Left cardiac atrium (tissue), 4 donors: ENCODE measurements at regions not wholly inside any gene's neighbourhood (a gene's known extent, or its start where the extent isn't known, plus 50 kb on each side); places are given as distances from the start of the nearest gene placed in this dataset.
A peak's percentile ranks its signal among the peaks of the same experiment; 100 is the strongest.

Experiments
- ATAC-seq, 2 donors: fragments of 200-7000 bp; cut with Tn5 transposase; one replicate each; pipeline ENCODE4 v1.9.1; 2020; ENCODE audit warnings: mild to moderate bottlenecking in 2 of 2, moderate library complexity in 2 of 2
- DNase-seq: peaks from one replicate; pipeline ENCODE4 v3.0.0-alpha.2; 2020
- intact Hi-C, 2 donors: fragments of 100-400 bp; cut with DNase I; formaldehyde crosslinking; loops; one replicate each; pipeline versions ENCODE4 v1.14.1 to v1.15.1; 2022 to 2023
- donor health status: DM: no; HTN: yes; CAD: no.
- donor health status: DM: no; HTN: yes; CAD: no; lungs with severe emphysema.
- donor health status: DM: yes; HTN: yes; CAD: no.
- donor health status: Dilated cardiomyopathy.

GRCh38 chr3:44030687-44031305 lies 210.9 kb upstream of the TOPAZ1 start:
- DNase-seq: no peak
- ATAC-seq: no peak
- intact Hi-C loops: no loop called here

GRCh38 chr3:44031387-44032380 lies 210.0 kb upstream of the TOPAZ1 start:
- intact Hi-C loops: no loop called here
- no peak for ATAC-seq
- DNase-seq: no peak

DNA sequence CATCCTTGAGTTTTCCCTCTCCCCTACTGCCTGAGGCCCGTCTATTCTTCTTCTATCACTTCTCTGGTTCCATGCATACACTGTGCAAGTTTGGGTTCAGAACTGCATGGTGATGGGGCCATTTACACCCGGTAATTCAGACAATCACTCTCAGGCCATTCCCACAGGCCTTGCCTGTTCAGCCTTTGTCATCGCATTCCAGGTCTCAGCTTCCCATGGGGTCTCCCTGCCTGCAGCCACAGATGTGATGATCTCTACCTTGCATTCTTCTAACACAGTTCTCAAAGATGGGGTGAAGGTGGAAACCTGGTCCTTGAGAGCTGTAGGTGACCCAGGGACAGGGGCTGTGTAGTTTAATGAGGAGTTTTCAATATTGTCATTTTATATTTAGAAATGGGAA lies 209.2 kb upstream of the TOPAZ1 start:
- no peak for DNase-seq
- ATAC-seq: no peak
- intact Hi-C loops: no loop called here

GRCh38 chr3:44033123-44033522 lies 208.6 kb upstream of the TOPAZ1 start:
- ATAC-seq (no peak), DNase-seq (no peak)
- intact Hi-C loops: no loop called here

- peak in 1 of 2 donors; percentile 60 for ATAC-seq
- DNase-seq: no peak
- intact Hi-C loops: no loop called here
Measured at GRCh38 chr3:44036850-44037249, 204.8 kb upstream of the TOPAZ1 start.

DNA sequence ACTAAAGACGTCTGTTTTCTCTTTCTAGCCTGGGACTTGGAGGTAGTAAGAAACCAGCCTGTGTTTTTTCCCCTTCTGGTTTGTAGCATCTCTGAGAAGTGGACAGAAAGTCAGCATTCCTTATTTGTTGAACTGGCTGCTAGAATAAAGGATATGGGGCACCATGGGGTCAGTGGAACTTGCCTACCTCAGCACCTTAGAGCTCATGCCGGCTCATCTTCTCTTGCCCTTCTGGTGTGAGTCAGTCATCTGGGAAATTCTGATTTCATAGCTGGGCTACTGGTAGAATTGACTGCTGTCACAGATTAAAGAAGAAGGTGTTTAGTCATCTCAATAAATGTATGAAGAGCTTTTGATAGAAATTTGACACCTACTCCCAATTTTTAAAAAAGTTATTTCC lies 202.7 kb upstream of the TOPAZ1 start:
- intact Hi-C loops: no loop called here
- no peak for ATAC-seq
- DNase-seq: no peak

- no peak for ATAC-seq
- DNase-seq: no peak
- intact Hi-C loops: no loop called here
Measured at GRCh38 chr3:44041726-44042125, 200.0 kb upstream of the TOPAZ1 start.

DNA sequence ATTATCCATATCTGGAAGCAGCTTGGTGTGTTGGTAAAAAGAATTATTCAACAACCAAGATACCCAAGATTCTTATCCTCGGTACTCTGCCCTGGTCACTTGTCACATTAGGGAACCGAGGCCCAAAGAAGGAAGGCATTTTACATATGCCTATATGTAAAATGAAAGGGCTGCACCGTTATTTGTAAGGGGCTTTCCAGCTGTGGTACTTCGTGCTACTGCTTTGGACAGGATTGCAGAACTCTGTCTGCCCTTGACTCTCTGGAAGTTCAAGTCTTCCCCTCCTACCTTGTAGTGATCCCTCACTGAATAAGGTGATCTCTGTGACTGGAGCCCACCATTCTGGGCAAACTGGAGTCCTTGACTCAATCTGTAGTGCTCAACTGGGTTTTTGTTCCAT lies 198.9 kb upstream of the TOPAZ1 start:
- DNase-seq (no peak), ATAC-seq (no peak)
- intact Hi-C loops: no loop called here

- intact Hi-C loops: no loop called here
- DNase-seq (peak; percentile 30), ATAC-seq (no peak)
Measured at GRCh38 chr3:44045476-44046275, 196.0 kb upstream of the TOPAZ1 start.

DNA sequence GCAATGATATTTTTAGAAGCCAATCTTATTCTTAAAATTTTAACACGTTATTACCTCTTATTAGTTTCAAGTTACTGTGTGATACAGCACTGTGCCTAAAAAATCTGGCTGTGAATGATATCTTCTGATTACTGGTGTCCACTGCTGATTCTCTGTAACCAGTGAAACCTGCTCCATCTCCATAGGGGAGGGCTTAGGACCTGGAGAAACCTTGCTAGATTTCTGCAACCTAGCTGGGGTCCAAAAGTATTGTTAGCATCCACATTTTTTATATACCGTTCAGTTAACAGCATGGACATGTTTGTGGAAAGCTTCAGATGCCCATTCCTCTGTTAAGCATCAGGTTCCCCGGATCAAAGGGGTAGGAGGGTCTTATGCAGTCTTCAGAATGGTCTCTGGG lies 193.9 kb upstream of the TOPAZ1 start:
- DNase-seq (no peak), ATAC-seq (no peak)
- intact Hi-C loops: no loop called here

DNA sequence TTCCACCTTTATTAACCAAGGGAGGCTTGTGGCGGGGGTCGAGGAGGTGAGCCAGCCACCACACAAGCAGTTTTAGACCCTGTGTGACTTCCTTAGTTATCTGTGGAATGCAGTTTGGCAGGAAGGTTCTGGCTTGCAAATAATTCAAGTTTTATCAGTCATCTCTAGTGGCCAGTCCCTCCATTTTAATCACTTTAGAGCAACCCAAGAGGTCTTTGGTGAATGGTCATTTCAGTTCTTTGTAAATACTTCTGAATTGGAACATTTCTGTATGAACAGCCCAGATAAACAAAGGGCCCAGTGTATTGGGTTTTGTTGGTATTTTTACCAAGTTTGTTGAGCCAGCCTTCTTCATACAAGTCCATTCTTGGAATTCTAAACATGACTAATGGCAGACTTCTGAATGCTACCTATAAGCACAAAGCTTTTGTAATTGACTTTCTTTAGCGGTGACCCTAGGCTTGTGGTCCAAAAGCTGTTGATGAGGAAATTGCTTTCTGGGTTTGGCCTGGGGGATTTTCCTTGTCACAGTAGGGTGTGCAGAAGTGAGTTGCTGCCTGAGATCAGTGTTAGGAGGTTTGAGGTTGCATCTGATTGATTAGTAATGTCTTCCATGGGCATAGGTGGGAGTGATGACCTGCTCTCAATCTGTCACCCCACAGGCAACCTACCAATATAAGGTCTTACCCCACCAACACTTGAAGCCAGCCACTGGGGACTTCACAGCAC lies 193.3 kb upstream of the TOPAZ1 start:
- ATAC-seq: no peak
- intact Hi-C loops: no loop called here

DNA sequence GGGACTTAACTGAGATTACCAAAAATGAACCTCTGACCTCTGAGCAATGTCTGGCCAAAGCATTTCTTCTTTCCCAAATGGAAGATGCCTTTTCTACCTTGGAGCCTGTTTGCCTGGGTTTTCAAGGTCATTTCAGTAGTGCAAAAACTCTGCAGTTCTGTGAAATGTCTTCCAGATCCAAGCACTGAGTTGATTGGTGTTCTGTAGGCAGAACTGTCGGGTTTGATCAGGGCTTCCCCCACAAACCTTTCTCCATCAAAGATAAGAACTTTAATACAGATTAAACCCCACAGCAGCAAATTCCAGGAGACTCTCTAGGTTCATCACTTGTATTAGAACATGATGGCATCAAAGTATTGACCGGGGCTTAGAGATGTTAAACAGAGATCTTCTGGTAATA lies 192.7 kb upstream of the TOPAZ1 start:
- intact Hi-C loops: no loop called here
- DNase-seq: no peak
- no peak for ATAC-seq

More for the DNA sequence above, 193.3 kb upstream of the TOPAZ1 start:
- DNase-seq: no peak

DNA sequence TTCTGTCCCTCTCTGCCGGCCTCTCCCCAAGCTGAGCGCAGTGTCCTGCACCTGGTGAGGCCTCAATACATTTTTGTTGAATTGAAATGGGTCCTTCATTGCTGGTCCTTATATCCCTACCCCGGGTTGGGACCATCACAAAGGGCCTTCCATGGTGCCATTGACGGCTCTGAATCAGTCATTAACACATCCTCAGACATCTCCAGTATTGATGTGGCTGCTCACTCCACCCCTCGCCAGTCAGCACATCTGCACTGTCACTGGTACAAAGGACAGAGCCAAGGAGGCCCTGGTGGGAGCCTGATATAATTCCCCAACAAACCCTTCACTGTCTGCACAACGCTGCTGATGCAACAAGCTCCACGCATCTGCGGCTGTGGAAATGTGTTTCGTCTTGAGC lies 191.6 kb upstream of the TOPAZ1 start:
- DNase-seq: no peak
- no peak for ATAC-seq
- intact Hi-C loops: no loop called here

DNA sequence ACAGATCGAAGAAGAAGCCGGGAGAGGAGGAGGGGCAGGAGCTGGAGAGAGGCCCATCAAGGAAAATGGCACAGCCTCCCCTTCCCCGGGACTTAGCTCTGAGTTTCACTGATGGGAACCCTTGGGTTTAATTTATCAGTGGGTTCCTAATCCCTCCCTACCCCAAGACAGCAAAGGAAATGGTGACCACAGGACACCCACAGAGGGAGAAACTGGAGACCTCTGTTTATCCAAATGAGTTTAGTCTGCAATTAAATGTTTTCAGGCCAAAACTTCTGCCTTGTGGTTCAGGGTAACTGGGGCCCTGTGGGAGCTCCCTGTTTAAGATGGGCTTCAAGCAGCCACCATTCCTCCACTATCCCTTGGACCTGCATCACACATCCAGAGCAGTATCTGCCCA lies 190.8 kb upstream of the TOPAZ1 start:
- DNase-seq: no peak
- intact Hi-C loops: no loop called here
- no peak for ATAC-seq

GRCh38 chr3:44055951-44056350 lies 185.7 kb upstream of the TOPAZ1 start:
- DNase-seq (no peak), ATAC-seq (no peak)
- intact Hi-C loops: no loop called here

DNA sequence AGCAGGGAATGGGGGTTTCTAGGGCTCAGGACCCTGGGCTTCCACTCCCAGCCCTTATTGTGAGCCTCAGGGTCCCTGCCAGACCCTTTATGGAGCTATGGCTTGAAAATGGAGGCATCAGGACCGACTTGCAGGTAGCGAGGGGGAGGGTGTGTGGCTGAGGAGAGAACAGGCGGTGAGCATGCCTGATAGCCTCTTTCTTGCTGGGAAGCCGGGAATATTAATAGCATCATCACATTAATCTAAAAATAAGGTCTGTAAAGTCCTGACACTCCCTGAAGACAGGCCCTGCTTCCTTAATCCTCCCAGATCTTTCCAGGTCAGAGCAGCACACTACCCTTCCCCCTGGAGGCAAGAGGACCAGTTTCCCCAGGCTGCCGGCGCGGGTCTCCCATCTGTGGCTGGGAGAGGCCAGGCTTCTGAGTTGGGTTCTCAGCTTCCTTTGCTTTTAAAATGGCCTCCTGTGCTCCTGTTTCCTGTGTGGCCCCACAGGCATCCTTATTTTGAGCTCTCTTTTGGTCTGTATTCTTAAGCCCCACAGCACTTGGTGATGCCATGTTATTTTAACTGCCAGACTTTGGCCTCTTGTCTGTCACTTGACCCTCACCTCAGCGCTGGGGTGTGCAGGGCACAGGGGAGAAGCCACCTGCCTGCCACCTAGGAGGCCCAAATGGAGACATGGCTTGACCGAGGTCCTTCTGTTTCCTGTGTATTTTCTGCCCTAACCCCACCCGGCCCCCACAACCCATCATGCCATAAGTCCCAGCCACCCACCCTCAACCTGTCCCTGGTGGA lies 185.0 kb upstream of the TOPAZ1 start:
- no peak for ATAC-seq

DNA sequence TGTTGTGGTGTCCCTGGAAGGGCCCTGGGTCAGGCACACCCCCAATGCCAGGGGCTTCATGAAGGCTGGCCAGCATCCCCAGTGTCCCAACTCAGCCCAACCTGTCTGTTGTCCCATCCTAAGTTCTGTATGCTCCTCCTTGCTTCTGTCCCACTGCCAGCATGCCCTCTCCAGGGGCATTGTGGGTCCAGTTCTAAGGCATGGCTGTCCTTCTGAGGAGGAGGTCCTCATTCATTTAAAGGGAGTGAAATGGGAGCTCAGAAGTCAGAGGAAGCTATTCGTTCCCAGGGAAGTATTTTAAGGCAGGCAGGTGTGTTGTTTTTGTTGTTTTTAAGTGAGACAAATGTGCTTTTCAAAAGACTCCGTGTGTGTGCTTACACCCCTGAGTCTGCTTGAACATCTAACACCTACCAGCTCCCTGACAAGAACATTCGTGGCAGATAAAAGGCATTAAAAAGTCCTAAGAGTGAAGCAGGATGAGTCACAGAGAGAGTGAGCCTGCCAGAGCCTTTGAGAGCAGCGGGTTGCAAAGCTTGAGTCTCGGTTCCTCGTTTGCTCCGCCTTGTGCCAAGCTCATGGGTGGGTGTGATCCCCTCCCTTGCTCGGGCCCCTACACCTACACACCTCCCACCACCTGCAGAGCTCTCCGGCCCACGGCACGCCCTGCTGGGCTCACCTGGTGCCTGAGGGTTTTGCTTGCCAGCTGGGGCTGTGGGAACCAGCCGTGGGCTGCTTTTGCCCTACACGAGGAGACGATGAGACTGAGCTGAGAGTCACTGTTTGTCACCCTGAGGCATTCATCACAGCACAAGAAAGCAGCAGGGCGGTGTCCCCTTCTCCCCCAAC lies 183.4 kb upstream of the TOPAZ1 start:
- ATAC-seq (peak; percentile 70 to 93), DNase-seq (no peak)
- intact Hi-C loops: no loop called here

More for the DNA sequence above, 185.0 kb upstream of the TOPAZ1 start:
- intact Hi-C loops: no loop called here
- no peak for DNase-seq

- intact Hi-C loops: no loop called here
- ATAC-seq (no peak), DNase-seq (no peak)
Measured at GRCh38 chr3:44058868-44059203, 182.8 kb upstream of the TOPAZ1 start.
